ENCODE measurements at regions not wholly inside any gene's neighbourhood (a gene's known extent, or its start where the extent isn't known, plus 50 kb on each side); places are given as distances from the start of the nearest gene placed in this dataset.

- ATAC-seq (ENCODE audit: insufficient read depth, low read depth), result no peak
- H4K20me1 ChIP-seq (ENCODE audit: insufficient read depth, low read length), result no peaks in the 10 kb centered on the region
These were observed 180.9 kb upstream of the ALKAL2 start for GRCh38 chr2:468648-469336.

DNA sequence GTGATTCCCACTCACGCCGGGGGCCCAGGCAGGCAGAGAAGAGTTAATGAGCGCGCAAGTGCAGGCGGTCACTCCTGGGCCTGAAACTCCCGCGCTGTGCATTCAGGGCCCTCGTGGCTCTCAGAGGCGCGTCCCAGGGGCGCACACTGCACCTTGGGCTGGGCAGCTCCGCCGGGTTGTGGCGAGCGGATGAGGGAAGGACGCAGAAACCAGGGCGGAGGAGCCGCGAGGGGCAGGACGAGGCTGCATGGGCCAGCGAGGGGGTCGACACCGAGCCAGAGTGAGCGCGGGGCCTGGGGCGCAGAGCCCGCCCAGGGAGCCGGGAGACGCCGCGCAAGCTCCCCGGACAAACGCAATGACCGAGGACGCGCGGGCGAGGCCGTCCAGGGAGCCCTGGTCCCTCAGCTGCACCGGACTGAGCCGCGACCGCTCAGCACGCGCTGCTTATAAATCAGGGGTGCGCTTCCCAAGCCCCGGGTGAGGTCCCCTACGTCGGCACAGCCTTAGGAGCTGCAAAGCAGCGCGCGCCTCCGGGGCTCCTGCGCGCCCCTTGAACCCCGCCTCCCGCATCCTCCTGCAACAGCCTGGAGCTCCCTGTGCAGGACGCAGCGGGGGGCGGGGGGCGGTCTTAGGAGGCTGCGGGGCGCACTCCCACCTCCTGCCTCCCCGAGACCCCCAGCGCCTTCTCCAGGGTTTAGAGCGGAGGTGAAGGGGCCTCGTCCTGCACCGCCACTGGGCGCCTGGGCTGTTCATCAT is 180.2 kb upstream of the ALKAL2 start:
- TF ChIP-seq CTCF (IDR thresholded peaks at IDR 0.05; ENCODE audit: borderline replicate concordance, extremely low read depth, low read length, poor library complexity, severe bottlenecking), result no peak
- TF ChIP-seq EZH2 (IDR thresholded peaks at IDR 0.05; ENCODE audit: borderline replicate concordance, low read depth, low read length, severe bottlenecking), result no peak
- H2AFZ ChIP-seq (ENCODE audit: low read depth, low read length), result no peak overlapping the region
- no peaks in the 10 kb centered on the region for H3K4me1 ChIP-seq (ENCODE audit: insufficient read depth, low read length)
- no peak overlapping the region for H3K4me2 ChIP-seq (ENCODE audit: insufficient read depth, low read length)
- no peaks in the 10 kb centered on the region for H4K20me1 ChIP-seq (ENCODE audit: insufficient read depth, low read length)
- no peaks in the 10 kb centered on the region for H3K9me3 ChIP-seq (ENCODE audit: insufficient read depth, low read length, severe bottlenecking)
- ATAC-seq (ENCODE audit: insufficient read depth, low read depth) (no peak), DNase-seq (no peak)
- H3K9ac ChIP-seq (ENCODE audit: low read depth, low read length), result no peak overlapping the region
- peaks cover 4% of the 10 kb centered on the region for H3K27me3 ChIP-seq (ENCODE audit: insufficient read depth, low read length, poor library complexity)
- no peak overlapping the region for H3K4me3 ChIP-seq (ENCODE audit: low read depth in 1 of 2, low read length in 2 of 2)
- no peaks in the 10 kb centered on the region for H3K79me2 ChIP-seq (ENCODE audit: insufficient read depth, low read length)
- no peak overlapping the region for H3K27ac ChIP-seq (ENCODE audit: low read length)
- no peaks in the 10 kb centered on the region for H3K36me3 ChIP-seq (ENCODE audit: insufficient read depth, low read length)

More at GRCh38 chr2:468648-469336, 180.9 kb upstream of the ALKAL2 start:
- no peak overlapping the region for H3K4me3 ChIP-seq (ENCODE audit: low read depth in 1 of 2, low read length in 2 of 2)
- no peaks in the 10 kb centered on the region for H3K4me1 ChIP-seq (ENCODE audit: insufficient read depth, low read length)
- no peaks in the 10 kb centered on the region for H3K9me3 ChIP-seq (ENCODE audit: insufficient read depth, low read length, severe bottlenecking)
- no peak for DNase-seq
- H3K79me2 ChIP-seq (ENCODE audit: insufficient read depth, low read length), result no peaks in the 10 kb centered on the region
- H3K4me2 ChIP-seq (ENCODE audit: insufficient read depth, low read length), result no peak overlapping the region
- TF ChIP-seq CTCF (IDR thresholded peaks at IDR 0.05; ENCODE audit: borderline replicate concordance, extremely low read depth, low read length, poor library complexity, severe bottlenecking), result no peak
- TF ChIP-seq EZH2 (IDR thresholded peaks at IDR 0.05; ENCODE audit: borderline replicate concordance, low read depth, low read length, severe bottlenecking), result no peak
- H3K36me3 ChIP-seq (ENCODE audit: insufficient read depth, low read length), result no peaks in the 10 kb centered on the region
- H3K9ac ChIP-seq (ENCODE audit: low read depth, low read length), result no peak overlapping the region
- no peak overlapping the region for H3K27ac ChIP-seq (ENCODE audit: low read length)
- no peaks in the 10 kb centered on the region for H3K27me3 ChIP-seq (ENCODE audit: insufficient read depth, low read length, poor library complexity)
- no peak overlapping the region for H2AFZ ChIP-seq (ENCODE audit: low read depth, low read length)

DNA sequence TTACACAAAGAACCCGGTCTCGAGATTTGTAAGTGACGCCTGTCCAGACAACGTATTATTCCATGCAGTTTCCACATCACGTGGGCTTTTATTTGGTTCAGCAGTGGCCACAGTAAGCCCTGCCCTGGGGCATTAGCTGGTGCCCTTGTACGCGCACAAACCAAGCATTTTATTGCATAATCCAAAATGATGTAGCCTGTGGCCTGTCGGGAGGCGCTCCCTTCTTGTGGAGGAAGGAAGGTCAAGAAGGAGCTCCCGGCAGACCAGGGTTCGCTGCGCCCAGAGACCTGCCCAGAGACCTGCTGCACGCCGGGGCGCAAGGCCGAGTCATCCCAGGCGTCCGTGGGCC is 179.6 kb upstream of the ALKAL2 start:
- H3K9me3 ChIP-seq (ENCODE audit: insufficient read depth, low read length, severe bottlenecking), result no peaks in the 10 kb centered on the region
- no peaks in the 10 kb centered on the region for H4K20me1 ChIP-seq (ENCODE audit: insufficient read depth, low read length)
- no peaks in the 10 kb centered on the region for H3K79me2 ChIP-seq (ENCODE audit: insufficient read depth, low read length)
- no peak overlapping the region for H3K27ac ChIP-seq (ENCODE audit: low read length)
- peaks cover 5% of the 10 kb centered on the region for H3K27me3 ChIP-seq (ENCODE audit: insufficient read depth, low read length, poor library complexity)
- TF ChIP-seq CTCF (IDR thresholded peaks at IDR 0.05; ENCODE audit: borderline replicate concordance, extremely low read depth, low read length, poor library complexity, severe bottlenecking) (no peak), EZH2 (IDR thresholded peaks at IDR 0.05; ENCODE audit: borderline replicate concordance, low read depth, low read length, severe bottlenecking) (no peak)
- no peak for DNase-seq
- ATAC-seq (ENCODE audit: insufficient read depth, low read depth), result no peak
- no peak overlapping the region for H2AFZ ChIP-seq (ENCODE audit: low read depth, low read length)
- H3K4me1 ChIP-seq (ENCODE audit: insufficient read depth, low read length), result no peaks in the 10 kb centered on the region
- no peak overlapping the region for H3K4me3 ChIP-seq (ENCODE audit: low read depth in 1 of 2, low read length in 2 of 2)
- H3K36me3 ChIP-seq (ENCODE audit: insufficient read depth, low read length), result no peaks in the 10 kb centered on the region
- H3K4me2 ChIP-seq (ENCODE audit: insufficient read depth, low read length), result no peak overlapping the region
- H3K9ac ChIP-seq (ENCODE audit: low read depth, low read length), result no peak overlapping the region
